ENCODE measurements at regions not wholly inside any gene's neighbourhood (a gene's known extent, or its start where the extent isn't known, plus 50 kb on each side); places are given as distances from the start of the nearest gene placed in this dataset.
"Not testable (repeated sequence)": the region's sequence is repeated elsewhere in the genome, so short reads cannot be mapped to it uniquely, and the experiment has no call there.

GRCh38 chr4:124869961-124870495, 157.5 kb upstream of the ANKRD50 start:
- no peak for DNase-seq

DNA sequence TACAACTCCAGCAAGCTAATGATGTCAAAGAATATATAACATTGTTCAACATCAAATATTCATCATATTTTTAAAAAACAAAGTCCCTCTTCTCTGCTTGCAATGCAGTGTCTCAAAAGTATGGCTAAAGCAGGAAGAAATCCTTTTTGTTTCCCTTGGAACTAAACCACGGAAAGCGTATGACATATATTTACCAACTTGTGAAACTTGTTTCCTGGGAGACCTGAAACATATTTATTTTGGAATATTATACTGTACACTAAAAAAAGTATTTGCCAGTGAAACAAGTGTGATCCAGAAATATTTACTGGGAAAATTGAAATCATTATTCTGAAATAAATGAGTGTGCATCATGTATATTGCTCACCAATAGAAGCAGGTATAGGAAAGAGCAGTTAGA, 156.0 kb upstream of the ANKRD50 start:
- DNase-seq: no peak

- no peak for DNase-seq
Measured at GRCh38 chr4:124867536-124867935, 155.0 kb upstream of the ANKRD50 start.

- DNase-seq: no peak
Measured at GRCh38 chr4:124866301-124866700, 153.8 kb upstream of the ANKRD50 start.

DNA sequence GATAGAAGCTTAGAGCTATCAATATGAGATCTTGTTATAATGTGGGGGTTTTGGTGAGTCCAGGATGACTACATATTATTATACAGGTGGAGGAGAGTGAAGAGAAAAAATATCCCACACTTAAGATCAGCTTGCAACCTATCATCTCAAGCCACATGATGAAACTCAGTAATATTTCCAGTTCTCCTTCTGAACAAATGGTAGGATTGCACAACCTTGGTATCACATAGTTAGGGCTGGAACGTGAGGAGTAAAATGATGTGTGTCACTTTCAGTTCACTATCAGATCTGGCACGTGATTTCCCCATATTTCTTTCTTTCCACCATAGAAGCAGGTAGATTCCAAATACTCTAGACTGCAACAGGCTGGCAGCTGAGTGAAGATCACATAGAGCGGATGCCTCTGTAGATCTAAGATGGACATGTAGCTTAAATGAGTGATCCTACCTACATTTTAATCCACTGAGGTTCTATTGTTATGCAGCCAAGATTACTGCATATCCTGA, 150.6 kb upstream of the ANKRD50 start:
- no peak for DNase-seq

GRCh38 chr4:124862261-124862660, 149.7 kb upstream of the ANKRD50 start:
- DNase-seq: no peak

GRCh38 chr4:124861761-124862160, 149.2 kb upstream of the ANKRD50 start:
- DNase-seq: no peak

DNA sequence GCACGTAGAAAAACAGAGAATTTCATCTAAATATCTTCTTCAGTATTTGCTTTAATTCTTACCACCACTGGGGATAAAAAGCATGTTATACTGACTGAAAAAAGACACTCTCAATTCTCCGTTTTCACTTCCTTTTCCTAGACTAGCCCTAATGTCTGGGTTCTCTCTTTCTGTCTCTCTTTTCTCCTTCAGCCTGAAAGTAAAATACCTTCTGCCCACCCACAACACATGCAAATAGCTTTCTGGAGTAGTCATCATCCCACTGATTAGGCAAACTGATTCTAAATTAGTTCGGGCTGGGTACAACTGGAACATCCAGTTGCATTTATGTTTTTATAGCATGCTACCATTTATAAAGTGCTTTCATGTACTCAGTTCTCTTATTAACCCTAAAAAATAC, 142.4 kb upstream of the ANKRD50 start:
- no peak for DNase-seq

DNA sequence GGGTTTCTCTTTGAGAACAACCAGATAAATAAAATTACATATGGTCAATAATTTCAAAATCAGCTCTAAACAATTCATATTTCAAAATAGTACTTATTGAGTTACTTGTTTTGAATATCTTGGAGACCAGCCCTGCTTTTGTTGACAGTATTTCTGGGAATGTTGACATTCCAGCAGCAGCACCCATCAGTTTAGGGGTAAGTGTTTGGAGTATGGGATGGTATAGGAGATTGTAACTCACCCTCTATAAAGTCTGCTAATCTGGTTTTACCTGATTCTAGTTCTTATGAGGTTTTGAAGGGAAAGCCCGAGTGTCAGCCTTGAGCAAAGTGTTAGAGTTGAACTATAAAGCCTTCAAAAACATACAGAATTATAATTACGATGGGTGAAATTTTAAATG, 139.2 kb upstream of the ANKRD50 start:
- DNase-seq: no peak

DNA sequence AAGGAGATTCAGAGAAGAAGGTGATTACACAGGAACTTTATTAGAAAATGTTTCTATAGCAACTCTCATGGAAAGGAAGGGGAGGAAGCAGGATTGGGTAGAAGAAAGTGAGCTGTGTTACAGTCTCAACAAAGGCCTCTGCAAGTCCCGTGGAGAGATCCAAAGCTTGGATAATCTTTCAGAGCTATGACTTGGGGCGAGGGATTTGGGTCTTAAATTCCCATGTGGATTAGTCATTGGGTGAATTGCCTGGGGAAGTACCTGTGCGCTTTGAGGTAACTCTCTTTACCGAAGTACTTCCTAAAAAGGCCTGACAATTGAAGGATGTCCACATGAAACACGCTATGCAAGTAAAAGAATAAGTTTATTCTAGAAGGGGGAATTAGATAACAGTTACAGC, 133.8 kb upstream of the ANKRD50 start:
- DNase-seq: peak; percentile 18

GRCh38 chr4:124839786-124840390, 127.4 kb upstream of the ANKRD50 start:
- DNase-seq: no peak

GRCh38 chr4:124833831-124834505, 121.4 kb upstream of the ANKRD50 start:
- DNase-seq: peak; percentile 14

DNA sequence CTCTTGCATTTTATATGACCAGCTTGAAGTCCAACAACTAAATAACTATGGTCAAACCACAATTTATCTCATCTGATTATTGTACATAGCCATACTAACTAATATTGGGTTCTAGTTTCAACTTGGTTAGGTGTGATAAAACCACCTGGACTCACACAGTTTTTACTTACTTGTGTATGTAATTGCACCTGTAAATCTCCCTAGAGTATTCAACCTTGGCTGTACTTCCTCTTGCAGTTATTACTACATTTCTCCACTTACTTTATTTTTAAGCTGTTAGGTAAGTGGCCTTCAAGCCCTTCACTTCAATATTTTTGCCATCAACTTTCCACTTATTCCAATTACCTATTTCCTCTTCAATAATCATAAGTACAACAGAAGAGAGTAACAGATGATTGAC, 115.8 kb upstream of the ANKRD50 start:
- no peak for DNase-seq

DNA sequence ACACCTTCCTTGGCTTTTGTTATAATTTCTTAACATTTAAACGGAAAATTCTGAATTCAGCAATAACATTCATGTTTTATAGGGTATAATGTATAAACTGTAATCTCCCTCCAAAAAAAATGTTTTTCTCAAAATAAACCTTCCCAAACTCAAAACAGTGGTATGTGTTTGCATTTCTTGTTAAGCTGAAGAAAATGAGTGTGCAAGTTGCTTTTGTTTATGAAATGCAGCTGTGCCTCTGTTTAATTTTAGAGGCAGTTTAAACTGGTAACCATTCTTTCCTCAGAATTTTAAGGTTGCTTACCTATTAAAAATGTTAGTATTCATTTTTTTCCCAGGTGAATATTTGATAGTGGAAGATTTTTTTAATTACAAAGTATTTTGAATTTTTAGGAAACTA, 105.0 kb upstream of the ANKRD50 start:
- DNase-seq: no peak

DNA sequence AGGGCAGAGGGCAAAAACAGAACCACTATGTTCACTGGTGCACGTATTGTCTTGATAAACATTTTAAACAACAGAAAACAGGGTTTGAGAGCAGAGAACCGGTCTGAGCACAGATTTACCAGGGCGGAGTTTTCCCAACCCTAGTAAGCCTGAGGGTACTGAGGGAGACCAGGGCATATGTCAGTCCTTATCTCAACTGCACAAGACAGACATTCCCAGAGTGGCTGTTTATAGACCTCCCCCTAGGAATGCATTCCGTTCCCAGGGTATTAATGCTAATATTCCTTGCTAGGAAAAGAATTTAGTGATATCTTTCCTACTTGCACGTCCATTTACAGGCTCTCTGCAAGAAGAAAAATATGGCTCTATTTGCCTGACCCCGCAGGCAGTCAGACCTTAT, 99.7 kb upstream of the ANKRD50 start:
- DNase-seq: not testable (repeated sequence)

DNA sequence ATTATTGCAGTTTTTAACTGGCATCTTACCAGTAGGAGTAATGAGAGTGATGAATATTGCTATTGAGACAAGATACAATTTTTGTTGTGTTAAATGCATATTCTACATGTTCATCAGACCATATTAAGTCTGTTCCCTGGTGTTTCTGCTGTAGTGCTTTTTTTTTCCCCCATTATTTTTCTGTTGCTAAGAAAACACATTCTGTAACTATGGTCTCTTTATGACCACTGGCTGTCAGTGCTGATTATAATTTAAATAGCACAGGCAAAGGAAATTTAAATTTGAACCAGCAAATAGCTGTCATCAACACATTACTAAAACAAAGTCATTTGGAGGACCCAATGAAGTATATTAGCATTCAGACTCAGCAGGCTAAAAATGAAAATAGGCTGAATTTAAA, 98.3 kb upstream of the ANKRD50 start:
- no peak for DNase-seq

- no peak for DNase-seq
Measured at GRCh38 chr4:124807421-124807820, 94.9 kb upstream of the ANKRD50 start.

DNA sequence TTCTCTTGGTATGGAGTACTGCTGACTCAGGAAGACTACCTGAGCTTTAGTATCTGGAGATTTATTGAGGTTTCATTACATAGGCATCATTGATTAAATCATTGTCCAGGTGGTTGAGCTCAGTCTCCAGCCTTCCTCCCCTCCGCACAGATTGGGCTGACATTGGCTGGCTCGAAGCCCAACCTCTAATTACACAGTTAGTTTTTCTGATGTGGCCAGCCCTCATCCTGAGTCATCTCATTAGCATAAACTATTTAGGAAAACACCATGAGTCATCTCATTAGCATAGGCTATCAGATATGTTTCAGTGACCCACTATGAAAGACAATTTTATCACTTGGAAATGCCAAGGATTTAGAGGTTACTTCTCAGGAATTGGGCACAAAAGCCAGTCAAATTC, 93.9 kb upstream of the ANKRD50 start:
- DNase-seq: no peak

DNA sequence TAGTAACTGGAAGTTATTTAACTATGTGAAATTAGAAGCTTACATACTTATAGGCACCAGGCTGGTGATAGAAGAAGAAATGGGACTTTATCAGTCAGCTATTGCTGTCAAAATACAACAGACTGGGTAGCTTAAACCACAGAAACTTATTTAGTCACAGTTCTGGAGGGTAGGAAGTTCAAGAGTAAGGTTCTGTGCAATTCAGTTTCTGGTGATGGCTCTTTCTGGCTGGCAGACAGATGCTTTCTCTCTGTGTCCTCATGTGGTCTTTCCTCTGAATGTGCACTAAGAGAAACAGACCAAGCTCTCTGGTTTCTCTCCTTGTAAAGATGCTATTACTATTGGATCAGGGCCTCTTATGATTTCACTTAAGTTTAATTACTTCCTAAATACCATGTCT, 92.1 kb upstream of the ANKRD50 start:
- DNase-seq: no peak

GRCh38 chr4:124804041-124804440, 91.5 kb upstream of the ANKRD50 start:
- DNase-seq: no peak

GRCh38 chr4:124803641-124804040, 91.1 kb upstream of the ANKRD50 start:
- no peak for DNase-seq

DNA sequence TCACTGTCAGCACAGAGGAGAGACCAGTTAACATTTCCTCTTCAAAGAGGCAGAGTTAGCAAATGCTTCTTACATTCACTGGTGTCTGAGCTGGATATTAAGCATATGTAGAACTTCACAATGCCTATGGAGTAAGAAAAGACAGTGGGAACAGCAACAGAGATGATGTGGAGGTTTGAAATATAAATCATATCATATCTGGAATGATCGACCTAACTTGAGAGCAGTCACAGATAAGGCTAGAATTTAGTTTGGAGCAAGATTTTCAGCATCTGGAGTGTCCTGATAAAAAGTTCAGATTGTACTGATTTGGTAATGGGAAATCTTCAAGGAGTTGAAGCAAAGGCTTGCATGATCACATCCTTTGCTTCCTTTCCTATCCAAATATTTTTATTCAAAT, 90.5 kb upstream of the ANKRD50 start:
- no peak for DNase-seq

- DNase-seq: no peak
Measured at GRCh38 chr4:124797223-124797622, 84.7 kb upstream of the ANKRD50 start.

- no peak for DNase-seq
Measured at GRCh38 chr4:124790471-124790870, 77.9 kb upstream of the ANKRD50 start.

DNA sequence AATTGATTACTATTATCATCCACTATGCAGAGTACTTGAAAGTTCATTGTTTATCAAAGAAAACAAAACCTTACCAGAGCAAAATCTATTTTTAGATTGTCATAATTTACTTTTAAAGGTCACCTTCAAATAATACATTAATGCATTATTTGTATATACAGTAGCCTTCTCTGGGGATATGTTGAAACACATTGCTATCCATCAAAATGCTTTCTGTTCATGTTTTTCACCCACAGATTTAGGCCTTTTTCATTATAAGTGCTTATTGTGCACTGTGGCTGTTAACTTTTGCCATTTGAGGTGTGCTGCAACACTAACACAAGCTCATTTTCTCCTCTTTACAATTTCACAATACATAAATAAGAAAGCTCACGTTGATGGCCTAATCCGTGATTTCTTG, 74.1 kb upstream of the ANKRD50 start:
- DNase-seq: no peak

Data from NCI-H82 (cell line).